Ramos (cell line): ENCODE measurements at regions not wholly inside any gene's neighbourhood (a gene's known extent, or its start where the extent isn't known, plus 50 kb on each side); places are given as distances from the start of the nearest gene placed in this dataset.
"Not testable (repeated sequence)": the region's sequence is repeated elsewhere in the genome, so short reads cannot be mapped to it uniquely, and the experiment has no call there.

Experiments
- in situ Hi-C: fragments of 300-500 bp; cut with MboI; formaldehyde crosslinking; loops from one replicate; pipeline ENCODE4 v1.14.3; 2022; ENCODE audit warnings: low sequenced_read_pairs; ENCODE audit not compliant: unreplicated experiment

GRCh38 chr4:19039816-19040215 is 1018.3 kb upstream of the LCORL start:
- in situ Hi-C loops, result no loop called here

DNA sequence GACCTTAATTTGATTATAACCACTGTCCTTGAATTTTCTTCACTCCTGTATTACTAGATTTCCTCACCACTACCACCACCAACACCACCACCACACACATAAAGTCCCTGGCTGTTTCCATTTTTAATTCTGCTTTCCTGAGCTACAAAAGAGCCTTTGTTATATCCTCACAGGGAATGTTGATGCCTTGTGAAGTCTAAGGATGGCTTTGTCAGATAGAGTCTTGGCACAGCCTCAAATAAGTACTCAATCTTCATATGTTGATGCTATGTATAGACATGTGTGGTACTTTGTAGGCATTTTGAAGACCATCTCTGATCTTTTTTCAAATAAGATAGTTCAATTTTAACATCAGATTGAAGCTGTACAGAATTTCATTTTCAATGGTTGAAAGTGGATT is 1016.7 kb upstream of the LCORL start:
- in situ Hi-C loops, result no loop called here

GRCh38 chr4:19033816-19034733 is 1012.5 kb upstream of the LCORL start:
- in situ Hi-C loops, result no loop called here

- in situ Hi-C loops, result no loop called here
Observed at GRCh38 chr4:19030536-19030935, 1009.0 kb upstream of the LCORL start.

DNA sequence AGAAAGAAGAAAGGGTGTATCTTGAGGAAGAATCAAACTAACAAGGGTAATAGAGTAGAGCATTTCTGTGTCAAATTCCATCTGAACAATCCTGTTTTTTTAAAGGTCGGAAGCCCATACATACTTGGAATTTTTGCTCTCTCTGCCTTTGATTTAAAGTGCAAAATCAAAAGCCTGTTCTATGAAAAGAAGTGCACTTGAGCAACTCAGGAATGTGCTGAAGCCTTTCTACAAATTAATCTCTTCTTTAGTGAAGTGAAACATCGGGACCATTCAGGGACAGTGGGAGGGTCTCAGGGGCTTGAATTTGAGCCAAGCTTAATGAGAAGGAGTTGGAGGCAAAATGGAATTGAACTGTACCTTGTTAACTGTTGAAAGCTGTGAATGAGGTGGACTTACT is 1008.5 kb upstream of the LCORL start:
- in situ Hi-C loops, result no loop called here

GRCh38 chr4:19026281-19026680 is 1004.7 kb upstream of the LCORL start:
- in situ Hi-C loops, result no loop called here

GRCh38 chr4:19025031-19025430 is 1003.5 kb upstream of the LCORL start:
- in situ Hi-C loops, result no loop called here

- in situ Hi-C loops, result no loop called here
Observed at GRCh38 chr4:19024047-19024446, 1002.5 kb upstream of the LCORL start.

GRCh38 chr4:19021617-19022016 is 1000.1 kb upstream of the LCORL start:
- in situ Hi-C loops, result no loop called here

DNA sequence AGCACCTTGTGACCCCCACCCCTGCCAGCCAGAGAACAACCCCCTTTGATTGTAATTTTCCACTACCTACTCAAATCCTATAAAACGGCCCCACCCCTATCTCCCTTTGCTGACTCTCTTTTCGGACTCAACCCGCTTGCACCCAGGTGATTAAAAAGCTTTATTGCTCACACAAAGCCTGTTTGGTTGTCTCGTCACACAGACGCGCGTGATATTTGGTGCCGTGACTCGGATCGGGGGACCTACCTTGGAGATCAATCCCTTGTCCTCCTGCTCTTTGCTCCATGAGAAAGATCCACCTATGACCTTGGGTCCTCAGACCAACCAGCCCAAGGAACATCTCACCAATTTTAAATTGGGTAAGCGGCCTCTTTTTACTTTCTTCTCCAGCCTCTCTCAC is 995.0 kb upstream of the LCORL start:
- in situ Hi-C loops, result not testable (repeated sequence)

- in situ Hi-C loops, result no loop called here
Observed at GRCh38 chr4:19014594-19014993, 993.0 kb upstream of the LCORL start.

GRCh38 chr4:19010761-19011160 is 989.2 kb upstream of the LCORL start:
- in situ Hi-C loops, result no loop called here

- in situ Hi-C loops, result no loop called here
Observed at GRCh38 chr4:19009881-19010280, 988.3 kb upstream of the LCORL start.

DNA sequence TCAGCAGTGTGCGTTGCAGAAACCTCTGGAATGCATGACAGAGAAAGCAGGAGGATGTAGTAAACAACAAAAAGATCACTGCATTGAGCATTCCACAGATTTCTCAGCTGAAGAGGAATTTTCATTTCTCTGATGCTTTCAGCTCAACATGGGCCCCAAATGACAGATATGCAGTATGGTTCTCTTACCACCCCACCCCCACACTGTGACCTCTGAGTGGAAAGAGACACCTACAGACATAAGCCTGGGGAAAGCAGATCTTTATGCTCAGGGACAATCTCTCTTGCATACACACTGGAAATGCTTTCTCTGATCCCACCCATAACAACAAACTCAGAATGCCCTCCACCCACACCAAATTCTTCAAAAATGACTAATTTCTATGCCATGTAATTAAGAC is 983.7 kb upstream of the LCORL start:
- in situ Hi-C loops, result no loop called here

- in situ Hi-C loops, result no loop called here
Observed at GRCh38 chr4:19002170-19002569, 980.6 kb upstream of the LCORL start.

DNA sequence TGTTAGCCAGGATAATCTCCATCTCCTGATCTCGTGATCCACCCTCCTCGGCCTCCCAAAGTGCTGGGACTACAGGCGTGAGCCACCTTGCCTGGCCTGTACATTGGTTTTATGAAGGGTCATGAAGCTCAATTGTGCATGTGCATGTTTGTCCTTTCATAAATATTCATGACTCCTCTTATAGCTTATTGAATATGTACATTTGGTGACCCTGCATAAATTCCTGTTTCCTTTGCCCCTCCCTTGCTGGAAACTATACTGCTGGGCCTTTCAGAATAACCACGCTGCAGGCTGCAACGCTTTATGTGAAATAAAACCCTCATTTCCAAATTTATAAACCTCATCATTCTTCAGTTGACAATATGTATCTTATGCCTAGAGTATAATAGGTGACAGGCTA is 978.0 kb upstream of the LCORL start:
- in situ Hi-C loops, result no loop called here

DNA sequence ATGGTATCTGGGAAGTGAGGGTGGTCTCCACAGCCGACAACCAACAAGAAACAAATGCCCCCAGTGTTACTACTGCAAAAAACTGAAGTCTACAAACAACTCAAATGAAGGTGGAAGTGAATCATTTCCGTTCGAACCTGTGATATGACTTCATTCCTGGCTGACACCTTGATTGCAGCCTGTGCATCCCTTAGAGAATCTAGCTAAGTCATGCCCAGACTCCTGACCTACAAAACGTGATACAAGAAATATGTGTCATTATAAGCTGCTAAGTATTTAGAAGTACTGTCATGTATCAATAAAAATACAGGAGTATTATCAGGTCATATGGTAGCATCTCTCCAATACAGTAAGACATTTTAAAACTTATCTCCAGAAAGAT is 959.7 kb upstream of the LCORL start:
- in situ Hi-C loops, result no loop called here

GRCh38 chr4:18980516-18981233 is 959.1 kb upstream of the LCORL start:
- in situ Hi-C loops, result no loop called here

DNA sequence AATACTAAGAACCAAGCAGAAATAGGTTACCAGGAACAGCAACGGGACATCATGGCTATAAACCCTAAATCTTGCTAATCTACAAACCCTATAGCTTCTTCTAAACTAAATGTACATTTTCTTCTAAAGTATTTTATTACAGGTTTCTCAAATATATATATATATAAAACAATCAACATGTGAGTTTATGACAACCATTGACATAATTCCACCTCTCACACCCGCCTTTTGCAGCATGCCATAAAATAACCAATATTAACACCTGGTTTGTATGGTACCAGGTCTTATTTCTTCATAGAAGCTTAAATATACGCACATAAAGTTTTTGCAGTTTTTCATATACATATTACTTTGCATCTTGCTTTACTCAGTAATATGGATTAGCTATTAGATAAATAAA is 955.3 kb upstream of the LCORL start:
- in situ Hi-C loops, result no loop called here

DNA sequence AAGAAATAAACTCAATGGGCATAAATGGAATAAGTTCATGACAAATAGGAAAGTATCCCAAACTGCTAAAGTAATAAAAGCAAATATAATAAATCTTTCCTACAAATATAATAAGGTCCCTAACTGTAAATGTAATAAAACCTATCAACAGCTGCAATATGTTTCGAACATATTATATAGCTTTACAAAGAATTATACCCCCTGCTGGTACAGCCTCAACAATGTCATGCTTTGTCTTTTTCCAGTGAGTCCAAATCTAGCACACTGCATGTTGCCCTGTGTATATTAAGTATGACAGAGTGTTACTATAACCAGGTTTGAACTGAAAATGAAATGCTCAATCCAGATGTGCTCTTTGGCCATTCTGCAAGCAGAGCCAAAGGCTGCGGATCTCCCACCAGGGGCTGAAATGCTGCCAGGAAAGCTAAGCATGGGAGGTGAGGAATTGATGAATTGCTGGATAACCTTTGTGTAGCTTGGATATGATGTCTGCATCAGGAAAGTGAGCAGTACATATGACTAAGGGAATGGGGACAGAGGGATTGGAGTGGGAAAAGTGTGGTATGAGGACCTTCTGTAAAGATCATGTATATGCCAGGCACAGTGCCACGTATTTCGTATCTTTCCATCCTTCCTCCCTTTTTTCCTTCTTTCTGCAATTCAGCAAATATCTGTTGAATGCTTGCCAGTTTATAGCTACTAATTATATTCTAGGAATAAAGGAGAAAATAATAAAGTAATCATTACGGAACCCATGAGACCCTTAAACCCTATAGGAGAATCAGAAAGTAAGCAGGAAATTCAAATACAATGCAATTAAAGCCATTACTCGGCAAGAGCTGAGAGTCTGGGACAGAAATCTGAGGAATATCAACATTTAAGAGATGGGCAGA is 954.6 kb upstream of the LCORL start:
- in situ Hi-C loops, result no loop called here

GRCh38 chr4:18973296-18973695 is 951.7 kb upstream of the LCORL start:
- in situ Hi-C loops, result no loop called here
